Loucy (cell line): ENCODE measurements at regions not wholly inside any gene's neighbourhood (a gene's known extent, or its start where the extent isn't known, plus 50 kb on each side); places are given as distances from the start of the nearest gene placed in this dataset.

Experiments used
- H2AFZ ChIP-seq: fragments of 200-600 bp; sonication (generic); 2 replicates; pipeline ENCODE4 v1.6.0; 2016; ENCODE audit warnings: antibody characterized with exemption, mild to moderate bottlenecking, low read length, moderate library complexity
- H3F3A ChIP-seq: fragments of 200-600 bp; 2 replicates; pipeline ENCODE4 v1.6.0; 2016; ENCODE audit warnings: antibody characterized with exemption, low read depth, mild to moderate bottlenecking
- H3K27me3 ChIP-seq: fragments of 200-600 bp; sonication (generic); 2 replicates; pipeline ENCODE4 v1.6.1; 2014; ENCODE audit warnings: low read length, mild to moderate bottlenecking; ENCODE audit not compliant: insufficient read depth, poor library complexity, severe bottlenecking
- H3K36me3 ChIP-seq: fragments of 200-600 bp; sonication (generic); 2 replicates; pipeline ENCODE4 v1.6.1; 2016; ENCODE audit warnings: low read length; ENCODE audit not compliant: insufficient read depth
- H3K4me1 ChIP-seq: fragments of 200-600 bp; sonication (generic); 2 replicates; pipeline ENCODE4 v1.5.1; 2014; ENCODE audit warnings: low read length, mild to moderate bottlenecking; ENCODE audit not compliant: insufficient read depth, poor library complexity, severe bottlenecking
- H3K4me2 ChIP-seq: fragments of 200-600 bp; sonication (generic); 2 replicates; pipeline ENCODE4 v1.6.0; 2014; ENCODE audit warnings: antibody characterized with exemption, low read length, low read depth, mild to moderate bottlenecking; ENCODE audit not compliant: poor library complexity, severe bottlenecking
- H3K4me3 ChIP-seq: fragments of 200-600 bp; sonication (generic); 2 replicates; pipeline ENCODE4 v1.5.1; 2014; ENCODE audit warnings: low read length, mild to moderate bottlenecking, mixed read lengths; ENCODE audit not compliant: poor library complexity, severe bottlenecking
- H3K79me2 ChIP-seq: fragments of 200-600 bp; sonication (generic); 2 replicates; pipeline ENCODE4 v1.6.1; 2014; ENCODE audit warnings: low read length; ENCODE audit not compliant: insufficient read depth
- H3K9ac ChIP-seq: fragments of 200-600 bp; sonication (generic); 2 replicates; pipeline ENCODE4 v1.6.0; 2014; ENCODE audit warnings: mild to moderate bottlenecking, low read depth, low read length, moderate library complexity; ENCODE audit not compliant: poor library complexity, severe bottlenecking
- H3K9me2 ChIP-seq: fragments of 200-600 bp; sonication (generic); replicated peaks from 2 replicates; pipeline ENCODE4 v1.6.1; 2016; ENCODE audit warnings: low read depth, low read length, mixed read lengths
- H3K9me3 ChIP-seq: fragments of 200-600 bp; sonication (generic); 2 replicates; pipeline ENCODE4 v1.6.1; 2014; ENCODE audit warnings: mild to moderate bottlenecking, antibody characterized with exemption, low read length, low read depth; ENCODE audit not compliant: insufficient read depth
- H4K20me1 ChIP-seq: fragments of 200-600 bp; sonication (generic); 2 replicates; pipeline ENCODE4 v1.6.0; 2014; ENCODE audit warnings: antibody characterized with exemption, low read length, mild to moderate bottlenecking; ENCODE audit not compliant: insufficient read depth, poor library complexity, severe bottlenecking
- EZH2phosphoT487 ChIP-seq: fragments of 200-600 bp; IDR thresholded peaks from 2 replicates; pipeline ENCODE4 v1.6.1; 2018; ENCODE audit warnings: antibody characterized with exemption, mild to moderate bottlenecking, moderate library complexity, borderline replicate concordance
- TF ChIP-seq, protein P1 (sequence below): fragments of 200-600 bp; sonication (generic); conservative IDR thresholded peaks from 2 replicates; pipeline ENCODE4 v1.5.1; 2014; ENCODE audit warnings: mild to moderate bottlenecking, antibody characterized with exemption, low read length

DNA sequence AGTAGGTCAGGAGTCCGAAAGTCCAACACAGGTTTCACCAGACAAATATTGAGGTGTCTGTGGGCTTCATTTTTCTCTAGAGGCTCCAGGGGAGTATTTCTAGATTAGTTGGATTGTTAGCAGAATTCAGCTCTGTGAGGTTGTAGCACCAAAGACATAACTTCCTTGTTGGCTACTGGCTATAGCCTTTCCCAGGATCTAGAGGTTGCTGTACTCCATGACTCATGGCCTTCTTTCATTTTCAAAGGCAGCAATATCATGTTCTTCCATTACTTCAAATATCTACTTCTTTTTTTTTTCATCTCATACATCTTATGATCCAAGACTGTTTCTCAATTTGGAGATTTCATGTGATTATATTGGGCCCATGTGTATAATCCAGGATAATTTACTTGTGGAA lies 404.0 kb upstream of the FAM174A start:
- no peak for TF ChIP-seq EZH2phosphoT487
- TF ChIP-seq, protein P1, sequence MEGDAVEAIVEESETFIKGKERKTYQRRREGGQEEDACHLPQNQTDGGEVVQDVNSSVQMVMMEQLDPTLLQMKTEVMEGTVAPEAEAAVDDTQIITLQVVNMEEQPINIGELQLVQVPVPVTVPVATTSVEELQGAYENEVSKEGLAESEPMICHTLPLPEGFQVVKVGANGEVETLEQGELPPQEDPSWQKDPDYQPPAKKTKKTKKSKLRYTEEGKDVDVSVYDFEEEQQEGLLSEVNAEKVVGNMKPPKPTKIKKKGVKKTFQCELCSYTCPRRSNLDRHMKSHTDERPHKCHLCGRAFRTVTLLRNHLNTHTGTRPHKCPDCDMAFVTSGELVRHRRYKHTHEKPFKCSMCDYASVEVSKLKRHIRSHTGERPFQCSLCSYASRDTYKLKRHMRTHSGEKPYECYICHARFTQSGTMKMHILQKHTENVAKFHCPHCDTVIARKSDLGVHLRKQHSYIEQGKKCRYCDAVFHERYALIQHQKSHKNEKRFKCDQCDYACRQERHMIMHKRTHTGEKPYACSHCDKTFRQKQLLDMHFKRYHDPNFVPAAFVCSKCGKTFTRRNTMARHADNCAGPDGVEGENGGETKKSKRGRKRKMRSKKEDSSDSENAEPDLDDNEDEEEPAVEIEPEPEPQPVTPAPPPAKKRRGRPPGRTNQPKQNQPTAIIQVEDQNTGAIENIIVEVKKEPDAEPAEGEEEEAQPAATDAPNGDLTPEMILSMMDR, result no peak
- H4K20me1 ChIP-seq, result no peaks in the 10 kb centered on the region
- no peaks in the 10 kb centered on the region for H3K27me3 ChIP-seq
- no peaks in the 10 kb centered on the region for H3K36me3 ChIP-seq
- no peaks in the 10 kb centered on the region for H3K79me2 ChIP-seq
- H3K9me2 ChIP-seq, result no peaks in the 10 kb centered on the region
- no peaks in the 10 kb centered on the region for H3K4me1 ChIP-seq
- no peak overlapping the region for H3K4me2 ChIP-seq
- no peaks in the 10 kb centered on the region for H3K9me3 ChIP-seq
- no peak overlapping the region for H3K9ac ChIP-seq
- H2AFZ ChIP-seq, result no peak overlapping the region
- H3F3A ChIP-seq, result no peaks in the 10 kb centered on the region
- no peak overlapping the region for H3K4me3 ChIP-seq

DNA sequence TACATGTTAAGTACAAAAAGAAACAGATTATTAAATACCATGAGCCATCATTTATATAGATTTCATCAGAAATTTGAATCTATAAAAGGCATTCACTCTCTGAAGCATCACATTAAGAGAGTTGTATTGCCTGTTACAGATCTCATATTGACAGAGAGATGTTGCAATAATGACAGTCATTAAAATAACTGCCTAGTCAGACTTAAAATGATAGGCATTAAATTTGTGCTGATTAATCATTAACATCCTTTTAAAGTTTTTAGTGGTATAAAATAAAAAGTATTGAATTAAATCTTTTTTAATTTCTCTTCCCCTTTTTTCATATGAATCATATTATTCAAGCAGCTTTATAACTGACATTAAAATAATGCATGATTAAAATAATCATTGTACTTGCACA lies 404.9 kb upstream of the FAM174A start:
- Histone ChIP-seq H3K4me2 (no peak overlapping the region), H4K20me1 (no peaks in the 10 kb centered on the region), H3K27me3 (no peaks in the 10 kb centered on the region), H3F3A (no peaks in the 10 kb centered on the region), H3K9me3 (no peaks in the 10 kb centered on the region), H3K4me3 (no peak overlapping the region), H3K9me2 (no peaks in the 10 kb centered on the region), H3K36me3 (no peaks in the 10 kb centered on the region), H3K4me1 (no peaks in the 10 kb centered on the region), H2AFZ (no peak overlapping the region), H3K79me2 (no peaks in the 10 kb centered on the region), H3K9ac (no peak overlapping the region)
- no peak for TF ChIP-seq EZH2phosphoT487
- TF ChIP-seq, protein P1, result no peak

DNA sequence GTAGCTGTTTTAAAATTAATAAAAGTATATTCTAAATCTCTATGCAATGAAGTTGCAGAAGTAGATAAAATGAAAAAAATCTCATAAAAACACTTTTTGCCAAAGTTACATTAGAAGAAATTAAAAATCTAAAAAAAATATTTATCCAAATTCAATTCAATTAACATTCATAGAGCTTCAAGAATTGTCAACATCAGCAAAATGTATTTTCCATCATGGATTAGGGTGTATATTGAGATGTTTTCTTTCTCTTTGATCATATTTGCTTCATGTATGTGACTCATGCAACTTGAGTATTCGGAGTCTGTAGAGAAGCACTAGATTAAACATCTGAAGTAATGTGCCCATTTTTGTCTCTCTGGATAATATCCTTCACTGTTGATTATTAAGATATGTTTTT lies 415.3 kb upstream of the FAM174A start:
- no peak overlapping the region for H3K4me3 ChIP-seq
- H3K4me2 ChIP-seq, result no peak overlapping the region
- H3F3A ChIP-seq, result no peaks in the 10 kb centered on the region
- H3K9me3 ChIP-seq, result no peaks in the 10 kb centered on the region
- H3K27me3 ChIP-seq, result no peaks in the 10 kb centered on the region
- no peak overlapping the region for H3K9ac ChIP-seq
- H2AFZ ChIP-seq, result no peak overlapping the region
- H4K20me1 ChIP-seq, result no peaks in the 10 kb centered on the region
- no peaks in the 10 kb centered on the region for H3K36me3 ChIP-seq
- no peaks in the 10 kb centered on the region for H3K4me1 ChIP-seq
- H3K9me2 ChIP-seq, result no peaks in the 10 kb centered on the region
- H3K79me2 ChIP-seq, result no peaks in the 10 kb centered on the region
- TF ChIP-seq, protein P1, result no peak
- no peak for TF ChIP-seq EZH2phosphoT487
